Gastroesophageal sphincter (tissue), 3 donors: ENCODE measurements at regions not wholly inside any gene's neighbourhood (a gene's known extent, or its start where the extent isn't known, plus 50 kb on each side); places are given as distances from the start of the nearest gene placed in this dataset.

Experiments
- CTCF ChIP-seq, 4 experiments: fragments of 200-600 bp in 2 of 4; fragments of 450-650 bp in 2 of 4; sonication (generic) in 1 of 4; IDR thresholded peaks; one replicate each; pipeline ENCODE4 v1.5.1; 2017 to 2019; ENCODE audit warnings: antibody characterized with exemption in 4 of 4, mild to moderate bottlenecking in 2 of 4, moderate library complexity in 2 of 4
- POLR2A ChIP-seq, 2 donors: fragments of 450-650 bp; IDR thresholded peaks; one replicate each; pipeline ENCODE4 v1.6.1; 2017; ENCODE audit warnings: antibody characterized with exemption in 2 of 2, mild to moderate bottlenecking in 2 of 2, moderate library complexity in 1 of 2

- no peak for TF ChIP-seq POLR2A (IDR thresholded peaks at IDR 0.05)
- no peak for TF ChIP-seq CTCF (IDR thresholded peaks at IDR 0.05)
Observed at GRCh38 chr3:106033654-106034053, 164.8 kb upstream of the CBLB start.
